H54 (cell line): ENCODE measurements at regions not wholly inside any gene's neighbourhood (a gene's known extent, or its start where the extent isn't known, plus 50 kb on each side); places are given as distances from the start of the nearest gene placed in this dataset.
"Not testable (repeated sequence)": the region's sequence is repeated elsewhere in the genome, so short reads cannot be mapped to it uniquely, and the experiment has no call there.

Experiments used
- DNase-seq: peaks from one replicate; pipeline ENCODE4 v3.0.0; 2011; ENCODE audit warnings: low spot score, mixed read lengths; ENCODE audit not compliant: insufficient read length
- FAIRE-seq: peaks from 3 replicates; lab custom pipeline; 2011; peaks lifted over from hg19 to GRCh38; lab: Jason Lieb, UNC
- POLR2A ChIP-seq: IDR thresholded peaks from 2 replicates; pipeline ENCODE4 v1.6.1; 2011; ENCODE audit warnings: low read depth, mild to moderate bottlenecking, low read length

DNA sequence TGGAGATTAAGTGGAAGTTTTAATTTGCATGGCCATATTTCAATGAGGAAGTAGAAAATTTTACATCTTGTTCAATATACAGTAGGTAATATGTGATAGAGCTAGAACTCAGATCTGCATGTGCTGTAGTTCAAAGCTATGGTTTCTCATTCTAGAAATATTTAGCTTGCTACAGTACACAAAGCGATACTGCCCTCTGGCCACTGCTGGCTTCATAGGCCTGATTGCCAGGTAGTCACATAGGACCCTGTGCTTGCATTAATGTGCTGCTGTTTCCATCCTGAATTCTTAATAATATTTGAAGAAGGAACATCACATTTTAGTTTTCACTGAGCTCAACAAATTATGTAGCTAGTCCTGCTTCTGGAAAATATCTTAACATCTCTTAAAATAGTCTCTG lies 87.0 kb downstream of the PLSCR2 start:
- FAIRE-seq (no peak), DNase-seq (no peak)
- TF ChIP-seq POLR2A: no peak

DNA sequence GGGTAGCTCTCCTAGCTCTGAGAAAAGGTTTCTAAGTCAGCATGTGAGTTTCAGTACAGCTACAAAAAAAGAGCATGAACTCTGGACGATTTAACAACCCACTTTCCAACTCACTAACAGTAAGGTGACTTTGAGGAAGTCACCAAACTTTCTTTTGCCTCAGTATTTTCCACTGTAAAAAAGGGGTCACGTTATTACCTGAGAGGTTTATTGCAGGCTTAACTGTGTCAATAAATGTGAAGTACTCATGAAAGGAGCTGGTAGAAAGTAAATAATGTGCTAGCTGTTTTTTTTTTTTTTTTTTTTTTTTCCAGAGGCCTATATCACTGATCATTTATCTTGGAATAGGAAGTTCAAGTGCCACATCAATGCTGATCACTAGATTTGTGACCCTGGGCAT lies 89.3 kb downstream of the PLSCR2 start:
- DNase-seq: no peak
- no peak for TF ChIP-seq POLR2A
- no peak for FAIRE-seq

DNA sequence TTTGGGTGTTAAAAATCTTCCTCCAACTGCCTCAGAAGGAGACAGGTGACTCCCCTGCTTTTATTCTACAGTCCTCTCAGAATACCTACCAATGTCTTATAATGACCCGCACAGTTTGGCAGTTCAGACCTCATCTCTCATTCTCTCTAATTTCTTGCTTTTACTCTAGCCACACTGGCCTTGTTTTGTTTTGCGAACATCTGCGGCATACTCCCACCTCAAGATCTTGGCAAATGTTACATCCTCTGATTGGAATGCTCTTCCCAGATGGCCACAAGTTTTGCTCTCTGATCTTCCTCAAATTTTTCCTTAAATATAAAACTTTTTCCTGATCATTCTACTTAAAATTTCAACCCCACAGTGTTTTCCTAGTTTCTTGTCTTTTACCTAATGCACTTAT lies 94.1 kb downstream of the PLSCR2 start:
- FAIRE-seq (no peak), DNase-seq (no peak)
- TF ChIP-seq POLR2A: no peak

DNA sequence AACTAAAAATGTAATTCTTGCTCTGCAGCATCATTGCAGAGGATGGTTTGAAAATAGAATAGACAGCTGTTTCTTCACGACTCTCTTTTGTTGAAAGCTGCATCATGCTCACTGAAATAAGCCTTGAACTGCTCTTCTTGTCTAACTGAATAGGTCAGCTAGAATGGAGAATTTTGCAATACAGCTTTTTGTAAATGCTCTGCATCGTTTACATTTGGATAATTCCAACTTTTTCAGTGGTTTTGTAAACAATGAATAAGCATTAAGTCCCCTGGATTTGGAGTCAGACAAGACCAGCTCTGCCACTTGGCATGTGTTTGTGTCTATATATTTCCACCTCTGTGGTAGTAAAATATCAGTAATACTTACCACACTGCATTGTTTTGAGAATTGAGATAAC lies 95.2 kb downstream of the PLSCR2 start:
- FAIRE-seq: no peak
- TF ChIP-seq POLR2A: no peak
- DNase-seq: no peak

DNA sequence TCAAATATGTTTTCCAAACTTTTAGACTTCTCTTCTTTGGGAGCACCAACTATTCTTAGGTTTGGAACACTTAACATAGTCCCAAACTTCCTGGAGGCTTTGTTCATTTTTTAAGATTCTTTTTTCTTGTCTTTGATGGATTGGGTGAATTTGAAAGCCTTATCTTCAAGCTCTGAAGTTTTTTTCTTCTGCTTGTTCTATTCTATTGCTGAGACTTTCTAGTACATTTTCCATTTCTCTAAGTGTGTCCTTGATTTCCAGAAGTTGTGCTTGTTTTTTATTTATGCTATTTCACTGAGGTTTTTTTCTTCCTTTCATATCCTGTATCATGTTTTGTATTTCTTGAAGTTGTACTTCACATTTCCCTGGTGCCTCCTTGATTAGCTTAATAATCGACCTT lies 97.5 kb downstream of the PLSCR2 start:
- FAIRE-seq (no peak), DNase-seq (no peak)
- TF ChIP-seq POLR2A: no peak

DNA sequence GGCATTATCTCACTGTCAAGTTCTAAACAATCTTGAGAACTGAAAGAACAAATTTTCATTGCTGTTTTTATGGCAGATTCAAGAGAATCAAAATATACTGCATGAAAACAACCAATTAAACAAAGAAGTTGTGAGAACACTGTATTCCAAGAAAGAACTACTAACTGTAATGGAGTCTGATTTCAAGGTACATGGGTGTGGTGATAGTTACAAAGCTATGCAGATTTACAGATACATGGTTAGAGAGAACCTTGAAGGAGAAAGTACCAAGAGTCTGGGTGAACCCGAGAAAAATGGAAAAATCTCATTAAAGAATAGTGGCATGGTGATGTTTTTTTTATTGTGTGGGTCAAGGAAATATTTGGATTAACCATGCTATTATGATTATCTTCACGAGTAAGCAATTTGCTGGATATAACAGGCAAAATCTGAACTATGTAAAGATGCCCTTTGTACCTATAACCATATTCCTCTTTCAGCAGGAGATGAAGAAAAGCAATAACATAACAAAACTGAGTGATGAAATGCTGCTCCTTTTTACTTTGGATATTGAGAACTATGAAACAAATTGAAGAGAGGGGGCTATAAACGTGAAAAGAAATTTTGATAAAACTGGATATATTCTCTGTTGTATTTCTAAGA lies 100.4 kb downstream of the PLSCR2 start:
- FAIRE-seq (no peak), DNase-seq (no peak)
- TF ChIP-seq POLR2A: no peak

DNA sequence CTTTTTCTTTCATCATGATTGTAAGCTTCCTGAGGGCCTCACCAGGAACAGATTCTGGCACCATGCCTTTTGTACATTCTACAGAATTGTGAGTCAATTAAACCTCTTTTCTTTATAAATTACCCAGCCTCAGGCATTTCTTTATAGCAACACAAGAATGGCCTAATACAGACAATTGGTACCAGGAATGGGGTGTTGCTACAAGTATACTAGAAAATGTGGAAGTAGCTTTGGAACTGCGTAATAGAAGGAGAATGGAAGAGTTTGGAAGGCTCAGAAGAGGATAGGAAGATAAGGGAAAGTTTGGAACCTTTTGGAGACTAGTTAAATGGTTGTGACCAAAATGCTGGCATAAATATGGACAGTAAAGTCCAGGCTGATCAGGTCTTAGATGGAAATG lies 108.9 kb upstream of the PLSCR4 start:
- no peak for FAIRE-seq
- no peak for TF ChIP-seq POLR2A
- no peak for DNase-seq

DNA sequence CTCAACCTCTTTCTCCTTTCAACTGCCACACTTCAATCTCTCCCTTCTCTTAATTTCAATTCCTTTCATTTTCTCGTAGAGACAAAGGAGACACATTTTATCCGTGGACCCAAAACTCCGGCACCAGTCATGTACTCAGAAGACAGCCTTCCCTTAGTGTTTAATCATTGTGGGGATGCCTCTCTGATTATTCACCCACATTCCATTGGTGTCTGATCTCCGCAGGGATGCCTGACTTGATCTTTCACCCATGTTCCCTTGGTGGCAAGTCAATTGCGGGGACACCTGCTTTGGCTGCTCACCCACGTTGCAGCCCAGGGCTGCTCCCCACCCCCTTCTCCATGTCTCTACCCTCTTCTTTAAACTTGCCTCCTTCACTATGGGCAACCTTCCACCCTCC lies 103.5 kb upstream of the PLSCR4 start:
- FAIRE-seq, DNase-seq: not testable (repeated sequence)

DNA sequence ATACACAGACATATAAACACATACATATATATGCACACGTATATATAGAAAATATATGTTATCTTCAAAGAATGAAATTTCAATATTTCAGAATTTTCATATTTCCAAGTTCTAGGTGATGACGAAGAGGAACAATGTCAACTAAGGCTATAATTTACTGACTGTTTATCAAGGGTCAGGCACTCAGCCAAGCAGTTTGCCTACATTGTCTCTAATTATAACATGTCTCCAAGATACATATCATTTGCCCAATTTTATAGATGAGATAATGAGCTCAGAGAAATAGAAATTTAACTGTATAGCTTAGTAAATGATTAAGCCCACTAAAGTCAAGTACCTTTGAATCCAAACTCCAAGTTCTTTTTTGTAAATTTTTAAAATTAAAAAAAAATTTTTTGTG lies 99.9 kb upstream of the PLSCR4 start:
- FAIRE-seq (no peak), DNase-seq (no peak)
- TF ChIP-seq POLR2A: no peak

DNA sequence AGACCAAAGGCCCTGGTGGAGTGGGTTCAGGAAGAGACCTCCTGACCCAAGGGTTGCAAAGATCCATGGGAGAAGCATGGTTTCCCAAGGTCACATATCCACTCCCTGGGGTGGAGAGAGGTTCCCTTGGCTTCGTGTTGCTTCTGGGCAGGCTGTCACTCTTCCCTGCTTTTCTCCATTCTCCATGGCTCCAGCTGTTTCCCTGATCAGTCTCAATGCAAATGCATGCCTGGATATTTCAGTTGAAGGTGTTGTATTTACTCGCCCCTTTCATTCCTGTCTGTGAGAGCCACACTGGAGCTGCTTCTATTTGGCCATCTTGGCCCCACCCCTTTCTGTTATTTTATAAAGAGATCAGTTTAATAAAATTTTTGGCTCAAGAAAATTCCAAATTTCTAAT lies 95.0 kb upstream of the PLSCR4 start:
- FAIRE-seq: no peak
- DNase-seq: no peak
- no peak for TF ChIP-seq POLR2A

DNA sequence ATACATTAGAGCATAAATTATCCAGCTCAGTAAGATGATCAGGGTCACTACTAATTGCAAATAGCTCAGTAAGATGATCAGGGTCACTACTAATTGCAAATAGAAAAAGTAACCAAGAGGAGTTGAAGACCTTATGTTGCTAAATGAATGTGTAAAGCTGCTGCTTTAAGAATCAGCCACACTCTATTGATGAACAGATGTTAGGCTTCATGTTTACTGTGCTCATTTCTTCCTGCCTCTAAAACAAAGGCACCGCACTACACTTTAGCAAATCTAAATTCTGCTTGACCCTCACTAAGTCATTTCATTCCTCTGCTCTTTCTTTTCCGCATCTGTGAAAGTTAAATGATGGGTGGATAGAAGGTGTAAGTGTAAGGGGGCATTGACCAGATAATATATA lies 92.6 kb upstream of the PLSCR4 start:
- DNase-seq: no peak

DNA sequence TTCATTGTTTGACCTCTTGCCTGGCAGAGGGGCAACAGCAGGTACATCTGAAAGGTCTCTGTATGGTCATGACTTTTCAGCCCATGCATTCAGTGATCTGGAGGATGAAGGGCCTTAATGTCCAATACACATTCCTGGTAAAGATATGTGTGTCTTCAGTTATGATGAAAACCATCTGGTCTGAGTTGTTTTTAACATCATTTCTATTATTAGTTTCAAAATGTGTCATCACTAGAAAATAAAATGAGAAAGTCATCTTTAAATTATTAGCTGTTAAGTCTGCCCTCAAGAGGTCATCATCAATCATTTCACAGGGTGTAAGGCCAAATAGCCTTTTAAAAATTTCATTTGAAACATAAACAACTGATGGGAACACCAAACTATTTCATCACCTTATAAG lies 92.1 kb upstream of the PLSCR4 start:
- no peak for FAIRE-seq
- no peak for TF ChIP-seq POLR2A
- no peak for DNase-seq

More for the DNA sequence above, 92.6 kb upstream of the PLSCR4 start:
- no peak for FAIRE-seq
- no peak for TF ChIP-seq POLR2A

DNA sequence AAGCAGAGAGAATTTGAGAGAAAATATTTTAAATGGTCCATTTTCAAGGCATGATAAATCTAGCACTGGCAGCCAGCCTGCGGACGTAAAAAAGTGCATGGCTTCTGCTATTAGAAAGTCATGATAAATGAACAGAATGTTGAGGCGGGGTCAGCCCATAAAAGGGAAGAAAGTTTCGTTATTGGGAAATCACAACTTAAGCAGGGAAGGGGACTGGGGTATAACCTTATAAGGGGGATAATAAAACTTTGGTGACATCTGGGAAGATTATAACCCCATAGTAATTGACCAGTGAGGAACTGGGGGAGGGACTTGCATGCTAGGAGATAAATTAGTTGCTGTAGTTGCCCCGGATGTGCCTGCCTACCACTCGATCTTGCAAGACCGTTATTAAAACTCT lies 88.4 kb upstream of the PLSCR4 start:
- no peak for TF ChIP-seq POLR2A
- FAIRE-seq (no peak), DNase-seq (no peak)

DNA sequence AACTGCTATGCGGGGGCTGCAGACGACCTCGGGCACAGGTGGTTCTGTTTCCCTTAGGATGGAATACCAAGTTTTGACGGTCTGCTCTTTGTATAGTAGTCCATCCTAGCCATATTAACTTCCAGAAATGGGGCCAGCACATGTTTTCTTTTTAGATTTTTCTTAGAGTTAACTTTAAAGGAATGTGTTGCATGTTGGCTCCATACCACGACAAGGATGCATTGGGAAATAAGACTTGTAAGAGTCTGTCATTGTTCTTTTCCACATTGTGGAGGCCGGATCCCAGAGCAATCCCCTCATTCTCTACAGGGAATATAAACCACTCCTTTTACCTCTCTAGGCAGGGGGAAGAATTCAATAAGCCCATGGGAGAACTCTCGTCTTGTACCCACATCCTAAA lies 87.1 kb upstream of the PLSCR4 start:
- no peak for TF ChIP-seq POLR2A
- no peak for DNase-seq
- no peak for FAIRE-seq

DNA sequence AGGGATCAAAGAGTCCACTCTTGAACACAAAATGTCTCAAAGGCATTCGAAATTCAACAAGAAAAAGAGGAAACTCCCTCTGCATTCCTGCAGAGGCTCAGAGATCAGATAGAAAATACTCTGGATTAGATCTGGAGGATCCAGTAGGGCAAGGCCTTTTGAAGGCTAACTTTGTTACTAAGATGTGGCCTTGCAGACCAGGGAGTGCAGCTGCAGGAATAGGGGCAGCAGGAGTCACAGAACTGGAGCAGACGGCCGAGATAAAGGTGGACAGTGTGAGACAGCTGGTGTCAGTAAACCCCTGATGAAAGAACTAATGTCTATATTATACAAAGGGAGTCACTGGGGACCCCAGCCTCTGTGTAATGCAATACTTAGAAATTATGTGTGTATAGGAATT lies 84.5 kb upstream of the PLSCR4 start:
- DNase-seq: no peak
- no peak for FAIRE-seq
- TF ChIP-seq POLR2A: no peak

DNA sequence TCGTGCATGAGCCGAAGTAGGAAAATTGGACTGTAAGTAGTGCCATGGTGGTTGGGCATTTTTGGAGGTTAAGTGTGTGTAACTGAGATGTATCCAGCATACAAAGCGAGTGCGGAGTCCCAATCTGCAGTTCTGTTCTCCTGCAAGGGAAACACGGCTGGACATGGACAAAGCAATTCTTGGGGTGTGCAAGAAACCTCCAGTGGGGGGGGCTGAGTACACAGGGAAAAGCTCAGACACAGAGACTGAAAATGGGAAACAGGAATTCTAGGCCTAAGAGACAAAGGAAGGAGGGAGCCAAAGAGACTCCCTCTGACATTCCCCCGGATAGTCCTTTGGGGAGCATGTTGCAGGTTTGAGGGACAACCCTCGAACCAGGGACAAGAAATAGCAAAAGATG lies 83.2 kb upstream of the PLSCR4 start:
- no peak for FAIRE-seq
- no peak for DNase-seq
- no peak for TF ChIP-seq POLR2A
